Activated CD4-positive, alpha-beta T cell treated with anti-CD3 and anti-CD28 coated beads, Interleukin-2, amount 10 ng/mL, durations not matched to agents 7 days and 5 days (primary cell): ENCODE measurements at regions not wholly inside any gene's neighbourhood (a gene's known extent, or its start where the extent isn't known, plus 50 kb on each side); places are given as distances from the start of the nearest gene placed in this dataset.
"Not testable (repeated sequence)": the region's sequence is repeated elsewhere in the genome, so short reads cannot be mapped to it uniquely, and the experiment has no call there.

ENCODE experiments used
- CTCF ChIA-PET: fragments of 350-600 bp; sonication (Branson Sonifier 250); formaldehyde crosslinking; loops from one replicate; lab custom pipeline; 2021; ENCODE audit warnings: antibody characterized with exemption; lab: Charles Lee
- POLR2A ChIA-PET: fragments of 350-600 bp; sonication (Branson Sonifier 250); formaldehyde crosslinking; loops from one replicate; lab custom pipeline; 2021; ENCODE audit warnings: antibody characterized with exemption; lab: Charles Lee
- DNase-seq: peaks from one replicate; pipeline ENCODE4 v3.0.0-alpha.2; 2020
- H3K27ac Mint-ChIP-seq: one replicate; pipeline ENCODE4 v1.8.0; 2021; ENCODE audit warnings: mild to moderate bottlenecking, moderate library complexity, mixed read lengths
- H3K27me3 Mint-ChIP-seq: one replicate; pipeline ENCODE4 v1.8.0; 2021; ENCODE audit warnings: mixed read lengths
- H3K36me3 Mint-ChIP-seq: one replicate; pipeline ENCODE4 v1.8.0; 2021; ENCODE audit warnings: low read depth, mixed read lengths
- H3K4me1 Mint-ChIP-seq: one replicate; pipeline ENCODE4 v1.8.0; 2021; ENCODE audit warnings: mixed read lengths
- H3K4me3 Mint-ChIP-seq: one replicate; pipeline ENCODE4 v1.8.0; 2021; ENCODE audit warnings: mild to moderate bottlenecking, moderate library complexity, mixed read lengths
- H3K9me3 Mint-ChIP-seq: one replicate; pipeline ENCODE4 v1.8.0; 2021; ENCODE audit warnings: mixed read lengths

GRCh38 chr12:59398164-59398563 lies 197.7 kb upstream of the SLC16A7 start:
- DNase-seq = no peak
- peaks cover 8% of the 10 kb centered on the region for H3K27me3 Mint-ChIP-seq
- H3K36me3 Mint-ChIP-seq = no peaks in the 10 kb centered on the region
- no peaks in the 10 kb centered on the region for H3K9me3 Mint-ChIP-seq
- H3K27ac Mint-ChIP-seq = no peak overlapping the region
- ChIA-PET CTCF (no interaction called here), POLR2A (no interaction called here)
- no peaks in the 10 kb centered on the region for H3K4me1 Mint-ChIP-seq
- no peak overlapping the region for H3K4me3 Mint-ChIP-seq

GRCh38 chr12:59396919-59397318 lies 198.9 kb upstream of the SLC16A7 start:
- ChIA-PET CTCF (interaction anchor here (0.9 kb wide), 1 partner anchor 438 kb away, joined by 5 read pairs; no protein-coding TSS in a partner anchor), POLR2A (no interaction called here)
- no peaks in the 10 kb centered on the region for H3K9me3 Mint-ChIP-seq
- no peaks in the 10 kb centered on the region for H3K4me1 Mint-ChIP-seq
- H3K36me3 Mint-ChIP-seq = no peaks in the 10 kb centered on the region
- H3K4me3 Mint-ChIP-seq = no peak overlapping the region
- H3K27ac Mint-ChIP-seq = no peak overlapping the region
- no peak for DNase-seq
- H3K27me3 Mint-ChIP-seq = peaks cover 8% of the 10 kb centered on the region

DNA sequence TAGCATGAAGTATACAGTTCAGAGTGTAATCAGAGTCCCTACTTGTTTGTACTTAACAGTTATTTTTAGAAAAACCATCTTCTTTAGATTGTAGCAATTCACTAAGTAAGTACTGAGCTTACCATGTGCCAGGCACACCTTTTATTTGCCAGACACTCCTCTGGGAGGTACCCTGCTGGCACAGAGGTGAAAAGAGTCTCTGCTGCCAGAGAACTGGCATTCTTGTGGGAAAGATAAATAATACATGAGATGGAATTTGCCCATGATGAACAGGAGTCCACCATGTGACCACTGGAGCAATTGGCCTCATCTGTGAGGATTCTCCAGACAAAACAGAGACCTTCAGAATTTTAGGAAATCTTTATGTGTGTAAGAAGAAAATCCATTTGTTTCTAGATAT lies 199.3 kb upstream of the SLC16A7 start:
- Mint-ChIP-seq H3K4me3 (no peak overlapping the region), H3K27ac (no peak overlapping the region), H3K36me3 (no peaks in the 10 kb centered on the region), H3K4me1 (no peaks in the 10 kb centered on the region), H3K27me3 (peaks cover 8% of the 10 kb centered on the region), H3K9me3 (no peaks in the 10 kb centered on the region)
- CTCF ChIA-PET = no interaction called here
- POLR2A ChIA-PET = no interaction called here
- DNase-seq = no peak

DNA sequence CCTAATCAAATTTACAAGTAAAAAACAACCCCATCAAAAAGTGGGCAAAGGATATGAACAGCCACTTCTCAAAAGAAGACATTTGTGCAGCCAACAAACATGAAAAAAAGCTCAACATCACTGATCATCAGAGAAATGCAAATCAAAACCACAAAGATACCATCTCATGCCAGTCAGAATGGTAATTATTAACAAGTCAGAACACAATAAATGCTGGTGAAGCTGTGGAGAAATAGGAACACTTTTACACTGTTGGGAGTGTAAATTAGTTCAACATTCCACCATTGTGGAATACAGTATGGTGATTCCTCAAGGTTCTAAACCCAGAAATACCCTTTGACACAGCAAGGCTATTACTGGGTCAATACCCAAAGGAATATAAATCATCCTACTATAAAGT lies 200.5 kb upstream of the SLC16A7 start:
- H3K9me3 Mint-ChIP-seq, H3K27me3 Mint-ChIP-seq, H3K4me1 Mint-ChIP-seq, POLR2A ChIA-PET, DNase-seq, H3K27ac Mint-ChIP-seq, CTCF ChIA-PET, H3K4me3 Mint-ChIP-seq, H3K36me3 Mint-ChIP-seq: not testable (repeated sequence)

- no peaks in the 10 kb centered on the region for H3K36me3 Mint-ChIP-seq
- H3K4me1 Mint-ChIP-seq = no peaks in the 10 kb centered on the region
- ChIA-PET POLR2A (no interaction called here), CTCF (interaction anchor here (0.6 kb wide), 1 partner anchor 1035 kb away, joined by 3 read pairs; no protein-coding TSS in a partner anchor)
- H3K27ac Mint-ChIP-seq = no peak overlapping the region
- no peak for DNase-seq
- no peak overlapping the region for H3K4me3 Mint-ChIP-seq
- H3K27me3 Mint-ChIP-seq = peaks cover 8% of the 10 kb centered on the region
- no peaks in the 10 kb centered on the region for H3K9me3 Mint-ChIP-seq
These were observed 202.3 kb upstream of the SLC16A7 start for GRCh38 chr12:59393506-59393905.

DNA sequence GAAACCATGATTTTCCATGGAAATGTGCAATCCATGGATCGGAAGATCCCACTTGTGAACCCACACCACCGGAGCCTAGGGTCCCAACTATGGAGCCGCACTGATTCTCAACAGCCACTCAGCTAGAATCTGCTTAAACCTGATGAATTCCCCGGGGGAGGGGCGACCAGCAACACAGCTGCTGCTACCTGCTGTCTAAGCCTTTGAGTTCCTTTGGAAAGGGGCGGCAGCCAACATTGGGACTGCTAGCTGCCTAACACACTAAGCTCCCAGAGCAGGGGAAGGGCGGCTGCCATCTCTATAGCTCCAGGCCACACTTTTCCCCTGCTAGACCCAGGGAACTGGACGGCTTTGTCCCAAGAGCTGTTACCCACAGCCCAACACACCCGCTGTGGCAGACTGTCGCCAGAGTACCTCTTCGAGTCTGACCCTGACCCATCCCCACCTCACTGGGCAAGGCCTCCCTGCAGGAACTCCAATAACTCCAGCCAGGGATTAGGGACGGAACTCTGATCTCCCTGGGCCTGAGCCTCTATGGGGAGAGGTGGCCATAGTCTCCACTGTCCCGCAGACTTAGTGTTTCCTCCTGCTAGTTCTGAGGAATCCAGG lies 205.8 kb upstream of the SLC16A7 start:
- H3K4me1 Mint-ChIP-seq = no peaks in the 10 kb centered on the region
- H3K9me3 Mint-ChIP-seq = no peaks in the 10 kb centered on the region
- DNase-seq = no peak
- CTCF ChIA-PET = no interaction called here
- H3K4me3 Mint-ChIP-seq = no peak overlapping the region
- H3K27ac Mint-ChIP-seq = no peak overlapping the region
- H3K27me3 Mint-ChIP-seq = peaks cover 5% of the 10 kb centered on the region
- POLR2A ChIA-PET = no interaction called here
- H3K36me3 Mint-ChIP-seq = no peaks in the 10 kb centered on the region

DNA sequence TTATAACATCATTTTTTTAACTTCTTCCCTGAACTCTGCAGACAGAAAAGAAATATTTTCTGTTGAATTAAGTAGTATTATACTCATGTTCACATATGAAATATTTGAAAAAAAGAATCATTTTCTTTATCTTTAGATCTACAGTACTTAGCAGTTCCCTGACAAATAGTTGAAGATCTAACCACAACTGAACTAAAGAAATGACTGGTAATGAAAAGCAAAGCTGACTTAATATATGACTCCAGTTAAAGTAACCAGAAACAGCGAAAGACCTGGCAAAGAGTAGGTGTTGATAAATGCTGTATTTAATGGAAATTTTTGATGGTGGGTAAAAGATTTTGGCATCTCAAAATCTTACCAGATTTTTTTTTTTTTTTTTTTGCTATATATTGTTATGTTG lies 207.1 kb upstream of the SLC16A7 start:
- Mint-ChIP-seq H3K27me3 (peaks cover under 1% of the 10 kb centered on the region), H3K9me3 (no peaks in the 10 kb centered on the region), H3K27ac (no peak overlapping the region), H3K36me3 (no peaks in the 10 kb centered on the region), H3K4me1 (no peaks in the 10 kb centered on the region), H3K4me3 (no peak overlapping the region)
- no peak for DNase-seq
- CTCF ChIA-PET = no interaction called here
- POLR2A ChIA-PET = no interaction called here

- DNase-seq = no peak
- H3K4me1 Mint-ChIP-seq = no peaks in the 10 kb centered on the region
- H3K27ac Mint-ChIP-seq = no peak overlapping the region
- POLR2A ChIA-PET = no interaction called here
- no peaks in the 10 kb centered on the region for H3K27me3 Mint-ChIP-seq
- no peaks in the 10 kb centered on the region for H3K9me3 Mint-ChIP-seq
- no peak overlapping the region for H3K4me3 Mint-ChIP-seq
- no peaks in the 10 kb centered on the region for H3K36me3 Mint-ChIP-seq
- CTCF ChIA-PET = no interaction called here
These were observed 207.7 kb upstream of the SLC16A7 start for GRCh38 chr12:59388176-59388575.

DNA sequence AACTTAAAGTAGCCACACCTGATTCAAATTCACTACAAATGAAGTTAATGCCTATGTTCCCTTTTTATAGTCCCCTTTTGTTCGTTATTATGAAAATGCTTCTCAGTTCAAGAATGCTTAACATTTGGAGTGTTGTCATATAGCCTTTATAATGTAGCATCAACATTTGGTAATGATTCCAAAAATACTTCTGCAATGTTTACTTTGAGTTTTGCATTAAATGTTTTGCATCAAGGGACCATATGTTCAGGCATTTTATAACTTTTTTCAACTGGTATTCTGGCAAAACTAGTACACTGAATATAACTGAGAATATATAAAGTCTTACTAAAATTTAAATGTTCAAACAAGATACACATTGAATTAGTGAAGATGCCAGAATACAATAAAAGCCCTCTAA lies 209.6 kb upstream of the SLC16A7 start:
- Mint-ChIP-seq H3K9me3 (no peaks in the 10 kb centered on the region), H3K36me3 (no peaks in the 10 kb centered on the region), H3K4me1 (peaks cover 5% of the 10 kb centered on the region), H3K27ac (no peak overlapping the region), H3K4me3 (no peak overlapping the region), H3K27me3 (no peaks in the 10 kb centered on the region)
- ChIA-PET POLR2A (interaction anchor here (0.6 kb wide), 1 partner anchor 14 kb away, joined by 3 read pairs; no protein-coding TSS in a partner anchor), CTCF (no interaction called here)
- DNase-seq = no peak

- H3K27me3 Mint-ChIP-seq = no peaks in the 10 kb centered on the region
- no peak overlapping the region for H3K27ac Mint-ChIP-seq
- H3K4me3 Mint-ChIP-seq = no peak overlapping the region
- DNase-seq = no peak
- no peaks in the 10 kb centered on the region for H3K36me3 Mint-ChIP-seq
- CTCF ChIA-PET = no interaction called here
- POLR2A ChIA-PET = no interaction called here
- H3K9me3 Mint-ChIP-seq = no peaks in the 10 kb centered on the region
- peaks cover 5% of the 10 kb centered on the region for H3K4me1 Mint-ChIP-seq
These were observed 212.6 kb upstream of the SLC16A7 start for GRCh38 chr12:59383079-59383822.

DNA sequence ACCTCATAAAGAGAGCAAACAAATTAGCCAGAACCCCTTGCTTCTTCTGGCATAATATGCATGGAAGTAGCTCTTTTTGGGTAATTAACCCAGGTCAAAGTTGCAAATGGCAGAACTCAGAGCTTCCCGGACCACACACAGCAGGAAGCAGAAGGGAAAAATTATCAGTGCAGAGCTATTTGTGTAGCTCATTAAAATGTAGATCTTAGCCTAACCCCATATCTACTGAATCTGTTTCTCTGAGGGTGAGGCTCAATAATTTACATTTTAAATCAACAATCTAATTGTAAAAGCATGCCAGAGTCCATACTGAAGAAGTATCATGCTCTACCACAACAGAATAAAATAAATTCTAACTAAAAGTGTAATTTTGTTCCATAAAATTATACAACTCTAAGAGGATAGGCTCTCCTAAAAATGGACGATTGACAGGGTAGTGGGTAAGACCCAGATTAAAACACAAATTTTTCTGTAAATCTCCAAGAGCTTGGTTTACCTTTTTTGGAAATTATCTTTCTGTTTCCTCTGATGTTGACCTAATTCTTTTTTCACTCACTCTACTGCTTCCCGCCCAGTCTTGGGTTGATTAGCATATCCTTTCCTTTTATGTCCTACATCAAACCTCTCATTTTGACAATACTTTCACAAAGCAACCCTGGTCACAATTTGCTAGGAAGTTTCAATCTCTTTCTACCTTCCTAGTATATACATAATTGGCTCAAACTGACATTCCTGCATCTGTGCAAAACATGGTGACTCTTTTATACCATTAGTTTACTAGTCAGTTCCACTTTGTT lies 213.3 kb upstream of the SLC16A7 start:
- no peak overlapping the region for H3K4me3 Mint-ChIP-seq
- H3K27me3 Mint-ChIP-seq = no peaks in the 10 kb centered on the region
- ChIA-PET POLR2A (no interaction called here), CTCF (no interaction called here)
- H3K4me1 Mint-ChIP-seq = peaks cover 5% of the 10 kb centered on the region
- no peaks in the 10 kb centered on the region for H3K36me3 Mint-ChIP-seq
- H3K27ac Mint-ChIP-seq = no peak overlapping the region
- H3K9me3 Mint-ChIP-seq = no peaks in the 10 kb centered on the region
- DNase-seq = no peak

GRCh38 chr12:59381106-59381505 lies 214.7 kb upstream of the SLC16A7 start:
- ChIA-PET POLR2A (no interaction called here), CTCF (no interaction called here)
- no peak overlapping the region for H3K27ac Mint-ChIP-seq
- peaks cover 5% of the 10 kb centered on the region for H3K4me1 Mint-ChIP-seq
- no peak for DNase-seq
- no peaks in the 10 kb centered on the region for H3K36me3 Mint-ChIP-seq
- no peak overlapping the region for H3K4me3 Mint-ChIP-seq
- H3K27me3 Mint-ChIP-seq = no peaks in the 10 kb centered on the region
- H3K9me3 Mint-ChIP-seq = no peaks in the 10 kb centered on the region

DNA sequence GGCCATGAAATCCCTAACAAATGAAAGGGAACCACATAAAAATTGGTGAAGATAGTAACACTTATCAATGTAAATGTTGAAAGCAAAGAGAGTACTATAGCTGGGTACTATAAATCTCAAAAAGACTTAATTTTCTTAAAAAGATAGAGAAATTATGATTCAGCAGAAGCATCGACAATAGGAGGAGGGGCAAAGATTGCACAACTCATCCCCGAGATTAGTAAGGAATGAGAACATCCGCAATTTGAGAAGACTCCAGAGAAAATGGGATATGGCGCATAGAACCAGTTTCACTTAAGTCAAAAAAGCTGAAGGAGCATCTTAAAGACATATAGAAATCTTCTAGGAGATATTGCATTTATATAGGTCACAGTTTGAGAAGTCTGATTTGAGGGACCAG lies 220.2 kb upstream of the SLC16A7 start:
- POLR2A ChIA-PET = no interaction called here
- DNase-seq = no peak
- Mint-ChIP-seq H3K4me3 (no peak overlapping the region), H3K9me3 (no peaks in the 10 kb centered on the region), H3K36me3 (no peaks in the 10 kb centered on the region), H3K27me3 (peaks cover 3% of the 10 kb centered on the region), H3K27ac (no peak overlapping the region), H3K4me1 (no peaks in the 10 kb centered on the region)
- CTCF ChIA-PET = no interaction called here
